H54 (cell line): ENCODE measurements at regions not wholly inside any gene's neighbourhood (a gene's known extent, or its start where the extent isn't known, plus 50 kb on each side); places are given as distances from the start of the nearest gene placed in this dataset.

Source experiments
- DNase-seq: peaks from one replicate; pipeline ENCODE4 v3.0.0; 2011; ENCODE audit warnings: low spot score, mixed read lengths; ENCODE audit not compliant: insufficient read length
- FAIRE-seq: peaks from 3 replicates; lab custom pipeline; 2011; peaks lifted over from hg19 to GRCh38; lab: Jason Lieb, UNC
- POLR2A ChIP-seq: IDR thresholded peaks from 2 replicates; pipeline ENCODE4 v1.6.1; 2011; ENCODE audit warnings: low read depth, mild to moderate bottlenecking, low read length

DNA sequence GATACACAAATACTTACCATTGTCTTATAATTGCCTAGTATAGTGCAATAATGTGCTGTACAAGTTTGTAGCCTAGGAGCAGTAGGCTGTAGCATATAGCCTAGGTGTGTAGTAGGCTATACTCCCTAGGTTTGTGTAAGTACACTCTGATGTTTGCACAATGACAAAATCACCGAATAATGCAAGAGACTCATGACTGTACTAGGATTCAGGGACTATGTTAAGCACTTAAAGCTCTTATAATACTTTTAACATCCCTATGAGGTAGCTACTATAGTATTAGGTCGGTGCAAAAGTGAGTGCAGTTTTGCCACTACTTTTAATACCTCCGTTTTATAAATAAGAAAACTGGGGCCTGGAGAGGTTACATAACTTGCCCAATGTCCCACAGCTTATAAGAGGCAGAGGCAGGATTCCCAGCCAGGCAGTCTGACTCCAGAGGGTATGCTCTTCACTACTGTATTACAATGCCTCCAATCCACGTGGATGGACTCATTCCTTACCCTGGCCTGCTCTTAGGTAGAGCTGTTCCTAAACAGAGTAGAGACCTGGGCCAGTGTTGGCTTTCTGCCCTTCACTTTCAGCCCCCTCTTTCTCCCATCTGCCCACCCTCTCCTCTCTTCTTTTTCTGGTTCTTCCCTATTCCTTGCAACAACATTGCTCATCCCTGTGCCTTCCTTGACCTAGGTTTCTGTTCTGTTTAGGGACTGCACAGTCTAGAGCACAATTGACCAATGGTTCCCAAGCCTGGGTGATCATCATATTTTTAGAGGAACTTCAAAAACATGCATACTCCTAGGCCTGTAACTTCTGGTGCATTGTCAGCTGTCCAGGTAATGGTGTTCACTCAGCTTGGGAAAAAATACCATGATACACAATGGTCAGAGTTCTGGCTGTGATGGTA lies 114.0 kb downstream of the CARTPT start:
- FAIRE-seq, result no peak
- no peak for DNase-seq
- no peak for TF ChIP-seq POLR2A

GRCh38 chr5:71834601-71835000 lies 115.5 kb downstream of the CARTPT start:
- FAIRE-seq, result no peak
- no peak for TF ChIP-seq POLR2A
- no peak for DNase-seq

- DNase-seq (no peak), FAIRE-seq (no peak)
- no peak for TF ChIP-seq POLR2A
These were observed 117.0 kb downstream of the CARTPT start for GRCh38 chr5:71836084-71836483.

DNA sequence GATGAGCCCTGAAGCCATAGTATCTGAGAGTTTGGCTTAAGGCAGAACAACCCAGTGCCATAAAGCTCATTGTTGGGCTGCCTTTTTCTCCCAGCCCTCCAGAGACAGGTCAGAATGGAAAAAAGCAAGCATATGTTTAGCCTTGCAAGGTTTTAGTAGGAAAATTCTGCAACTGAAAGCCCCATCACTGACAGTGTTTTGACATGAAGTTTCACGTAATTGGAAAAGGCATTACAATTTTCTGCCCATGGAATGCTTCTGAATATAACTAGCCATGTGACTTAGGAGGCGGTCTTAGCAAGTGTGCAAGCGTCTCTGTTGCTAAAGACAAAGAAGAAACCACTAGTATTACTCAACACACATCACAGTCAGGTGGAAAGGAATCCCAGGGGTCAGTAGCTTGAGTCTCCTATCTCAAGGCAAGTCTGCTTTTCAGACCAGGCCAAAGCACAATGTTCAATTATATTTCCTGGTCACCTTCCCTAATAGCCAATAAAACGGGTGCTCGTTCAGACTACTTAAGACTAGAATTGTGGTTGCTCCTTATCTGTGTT lies 117.6 kb downstream of the CARTPT start:
- no peak for DNase-seq
- no peak for TF ChIP-seq POLR2A
- FAIRE-seq, result no peak

- DNase-seq (no peak), FAIRE-seq (no peak)
- TF ChIP-seq POLR2A, result no peak
These were observed 119.2 kb downstream of the CARTPT start for GRCh38 chr5:71838286-71838685.

DNA sequence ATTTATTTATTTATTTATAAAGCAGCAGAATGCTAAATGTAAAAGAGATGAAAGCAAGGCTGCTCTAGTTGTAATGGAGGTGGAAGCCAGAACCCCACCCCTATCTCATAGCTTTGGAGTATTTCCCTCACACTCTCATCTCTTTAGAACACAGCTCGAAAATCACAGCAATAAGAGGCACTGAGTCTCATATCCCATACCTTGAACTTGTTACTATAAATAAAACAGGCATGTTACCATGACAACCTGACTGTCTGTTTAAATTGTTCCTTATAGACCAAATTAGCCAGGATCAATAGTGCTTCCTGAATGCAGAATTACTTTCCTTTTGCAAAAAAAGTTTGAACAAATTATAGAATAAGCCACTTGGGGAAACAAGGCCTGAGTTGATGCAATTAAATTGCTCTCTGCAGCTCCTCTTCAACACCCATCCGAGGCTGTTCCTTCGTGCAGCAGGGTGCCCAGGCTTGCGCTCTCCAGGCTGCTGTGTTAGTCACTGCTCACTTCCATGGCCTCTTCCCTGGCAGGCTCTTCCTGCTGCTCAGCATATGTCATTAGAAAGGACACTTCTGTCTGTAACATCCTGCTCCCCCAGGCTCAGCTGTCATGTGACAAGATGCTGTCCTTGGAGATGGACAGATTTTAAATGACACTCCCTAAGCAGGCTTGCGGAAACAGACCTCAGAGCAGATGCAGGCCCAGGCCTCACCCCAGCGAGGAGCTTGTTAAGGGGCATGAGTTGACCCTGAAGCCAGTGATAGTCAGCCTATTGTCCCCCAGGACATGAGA lies 120.2 kb downstream of the CARTPT start:
- DNase-seq, result no peak
- no peak for FAIRE-seq
- no peak for TF ChIP-seq POLR2A

GRCh38 chr5:71841107-71841506 lies 122.0 kb downstream of the CARTPT start:
- no peak for TF ChIP-seq POLR2A
- DNase-seq (no peak), FAIRE-seq (no peak)

DNA sequence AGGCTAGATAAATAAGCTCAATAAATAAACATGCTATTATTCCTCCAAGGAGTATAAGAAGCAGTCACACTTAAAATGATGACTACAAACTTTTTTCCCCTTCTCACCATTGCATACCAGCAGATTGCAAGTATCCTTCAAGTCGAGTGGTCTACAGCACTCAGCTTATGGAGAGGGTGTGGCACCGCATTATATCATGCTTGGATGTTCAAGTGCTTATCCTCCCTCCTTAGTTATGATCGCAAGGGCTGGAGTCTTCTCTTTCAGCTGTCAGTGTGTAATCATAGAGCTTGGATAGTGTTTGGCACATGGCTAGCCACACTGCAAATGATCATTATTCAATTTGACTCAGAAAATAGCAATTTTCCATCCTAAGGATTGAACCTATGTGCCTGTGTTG lies 124.0 kb downstream of the CARTPT start:
- no peak for FAIRE-seq
- no peak for TF ChIP-seq POLR2A

GRCh38 chr5:71844862-71845261 lies 125.8 kb downstream of the CARTPT start:
- FAIRE-seq (no peak), DNase-seq (no peak)
- TF ChIP-seq POLR2A, result no peak

More for the DNA sequence above, 124.0 kb downstream of the CARTPT start:
- DNase-seq, result no peak

DNA sequence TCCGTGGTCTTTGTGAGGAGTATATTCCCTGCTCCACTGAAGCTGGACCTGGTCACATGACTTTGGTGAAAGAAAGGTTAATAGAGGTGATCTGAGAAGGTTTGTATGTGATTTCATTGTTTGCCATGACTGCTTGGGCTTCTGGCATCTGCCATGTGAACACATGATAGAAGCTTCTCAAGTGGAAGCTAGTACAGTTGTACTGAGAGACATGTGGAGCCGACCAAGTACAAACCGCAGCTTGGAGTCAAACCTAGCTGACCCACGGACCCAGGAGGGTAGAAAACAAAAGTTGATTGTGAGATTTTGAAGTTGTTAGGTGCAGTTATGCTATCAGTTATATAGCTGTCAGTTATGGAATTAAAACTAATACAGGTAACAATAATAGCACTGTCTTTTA lies 140.4 kb downstream of the CARTPT start:
- DNase-seq (no peak), FAIRE-seq (no peak)
- no peak for TF ChIP-seq POLR2A

DNA sequence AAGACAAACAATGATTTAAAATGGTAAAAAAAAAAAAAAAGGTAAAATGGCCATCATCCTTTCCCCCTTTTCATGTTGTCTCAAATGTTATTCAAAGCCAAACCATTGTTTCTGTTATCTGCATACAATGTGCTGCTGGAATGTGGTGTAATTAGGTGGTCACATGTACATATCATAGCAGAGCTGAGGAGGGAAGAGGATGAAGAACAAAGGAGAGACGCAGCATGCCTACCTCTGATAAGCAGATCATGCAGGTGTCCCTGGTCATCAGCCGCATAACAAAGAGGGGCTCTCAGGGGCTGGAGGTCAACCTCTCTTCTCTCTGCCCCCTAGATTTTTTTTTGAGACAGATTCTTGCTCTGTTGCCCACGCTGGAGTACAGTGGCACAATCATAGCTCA lies 141.0 kb downstream of the CARTPT start:
- FAIRE-seq (no peak), DNase-seq (no peak)
- no peak for TF ChIP-seq POLR2A

DNA sequence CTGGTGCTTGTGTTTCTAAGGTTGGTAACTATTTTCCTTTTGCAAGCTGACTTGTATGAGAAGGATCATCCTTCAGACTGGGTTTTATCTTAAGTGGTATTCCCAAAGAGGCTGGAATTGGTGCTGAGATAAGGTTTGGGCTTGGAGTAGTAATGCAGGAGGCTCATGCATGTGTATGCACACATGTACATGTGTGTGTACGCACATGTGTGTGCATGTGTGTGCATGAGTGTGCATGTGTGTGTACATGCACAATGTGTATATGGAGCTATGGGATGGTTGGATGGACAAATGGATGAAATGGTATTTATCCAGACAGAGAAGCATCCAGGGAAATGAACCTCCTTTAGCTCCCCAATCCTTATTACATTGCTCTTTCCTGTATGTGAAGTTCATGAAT lies 142.6 kb downstream of the CARTPT start:
- FAIRE-seq (no peak), DNase-seq (no peak)
- TF ChIP-seq POLR2A, result no peak

DNA sequence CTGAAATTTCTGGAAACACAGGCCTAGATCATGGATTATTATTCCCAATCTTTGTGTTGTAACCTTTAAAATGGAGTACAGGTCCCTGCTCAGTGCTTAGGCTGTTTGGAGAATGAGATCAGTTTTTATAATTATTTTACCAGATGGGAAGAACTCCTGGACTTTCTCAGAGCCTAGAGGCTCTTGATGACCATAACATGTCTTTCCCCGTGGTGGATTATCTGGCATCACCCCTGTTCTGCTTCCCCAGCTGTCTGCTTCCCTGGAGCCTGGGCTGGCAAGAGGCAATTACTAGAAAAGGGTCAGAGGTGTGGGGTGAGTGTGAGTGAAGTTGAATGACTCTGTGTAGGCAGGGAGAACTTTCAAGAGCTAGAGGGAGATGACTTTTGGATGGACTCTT lies 143.0 kb downstream of the CARTPT start:
- TF ChIP-seq POLR2A, result no peak
- no peak for FAIRE-seq

DNA sequence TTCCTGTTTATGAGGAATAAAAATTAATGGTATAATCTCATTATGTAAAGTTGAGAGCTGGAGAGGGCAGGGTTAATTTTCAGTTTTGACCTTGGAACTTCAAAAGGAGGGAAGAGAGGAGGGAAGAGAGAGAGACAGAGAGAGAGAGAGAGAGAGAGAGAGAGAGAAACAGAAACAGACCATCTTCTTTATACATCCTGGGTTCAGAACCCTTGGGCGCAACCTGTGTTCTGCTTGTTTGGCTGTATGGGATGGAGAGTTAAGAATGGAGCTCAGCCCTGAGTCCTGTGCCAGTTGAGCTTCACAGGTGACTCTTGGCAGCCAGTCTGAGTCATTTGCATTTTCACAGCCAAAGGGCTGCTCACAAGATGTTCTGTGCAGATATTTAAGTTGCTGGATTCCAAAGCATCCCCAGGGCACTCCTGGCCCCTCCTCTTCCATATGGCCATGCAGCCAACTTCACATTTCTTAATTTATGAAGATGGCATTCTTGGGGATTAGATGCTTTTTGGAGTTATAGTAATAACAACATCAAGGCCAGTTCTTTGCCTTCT lies 143.5 kb downstream of the CARTPT start:
- TF ChIP-seq POLR2A, result no peak
- FAIRE-seq, result no peak
- DNase-seq, result no peak

More for the DNA sequence above, 143.0 kb downstream of the CARTPT start:
- DNase-seq, result no peak
